Nephron progenitor cell (in vitro differentiated cells): ENCODE measurements at regions not wholly inside any gene's neighbourhood (a gene's known extent, or its start where the extent isn't known, plus 50 kb on each side); places are given as distances from the start of the nearest gene placed in this dataset.
"Not testable (repeated sequence)": the region's sequence is repeated elsewhere in the genome, so short reads cannot be mapped to it uniquely, and the experiment has no call there.

ENCODE experiments used
- DNase-seq: peaks from one replicate; pipeline ENCODE4 v3.0.0; 2021
- H3K27ac Mint-ChIP-seq: 2 replicates; pipeline ENCODE4 v1.8.0; 2021; ENCODE audit warnings: mild to moderate bottlenecking, moderate library complexity, mixed read lengths
- H3K27me3 Mint-ChIP-seq: 2 replicates; pipeline ENCODE4 v1.8.0; 2021; ENCODE audit warnings: mild to moderate bottlenecking, low read depth, mixed read lengths; ENCODE audit not compliant: poor library complexity
- H3K36me3 Mint-ChIP-seq: 2 replicates; pipeline ENCODE4 v1.8.0; 2021; ENCODE audit warnings: low read depth, mixed read lengths
- H3K4me1 Mint-ChIP-seq: 2 replicates; pipeline ENCODE4 v1.8.0; 2021; ENCODE audit warnings: mixed read lengths
- H3K4me3 Mint-ChIP-seq: 2 replicates; pipeline ENCODE4 v1.8.0; 2021; ENCODE audit warnings: mild to moderate bottlenecking, moderate library complexity, mixed read lengths
- H3K9me3 Mint-ChIP-seq: 2 replicates; pipeline ENCODE4 v1.8.0; 2021; ENCODE audit warnings: mild to moderate bottlenecking, moderate library complexity, mixed read lengths
- TF ChIP-seq, protein P1 (sequence below): fragments of 200-600 bp; sonication (generic); IDR thresholded peaks from 2 replicates; pipeline ENCODE4 v1.5.0; 2021; ENCODE audit warnings: antibody characterized with exemption

GRCh38 chrX:9393571-9393970 lies 71.3 kb upstream of the TBL1X start:
- H3K27ac Mint-ChIP-seq: no peak overlapping the region
- H3K4me3 Mint-ChIP-seq: no peak overlapping the region
- peaks cover 8% of the 10 kb centered on the region for H3K4me1 Mint-ChIP-seq
- peaks cover 47% of the 10 kb centered on the region for H3K9me3 Mint-ChIP-seq
- no peak for DNase-seq
- TF ChIP-seq, protein P1, sequence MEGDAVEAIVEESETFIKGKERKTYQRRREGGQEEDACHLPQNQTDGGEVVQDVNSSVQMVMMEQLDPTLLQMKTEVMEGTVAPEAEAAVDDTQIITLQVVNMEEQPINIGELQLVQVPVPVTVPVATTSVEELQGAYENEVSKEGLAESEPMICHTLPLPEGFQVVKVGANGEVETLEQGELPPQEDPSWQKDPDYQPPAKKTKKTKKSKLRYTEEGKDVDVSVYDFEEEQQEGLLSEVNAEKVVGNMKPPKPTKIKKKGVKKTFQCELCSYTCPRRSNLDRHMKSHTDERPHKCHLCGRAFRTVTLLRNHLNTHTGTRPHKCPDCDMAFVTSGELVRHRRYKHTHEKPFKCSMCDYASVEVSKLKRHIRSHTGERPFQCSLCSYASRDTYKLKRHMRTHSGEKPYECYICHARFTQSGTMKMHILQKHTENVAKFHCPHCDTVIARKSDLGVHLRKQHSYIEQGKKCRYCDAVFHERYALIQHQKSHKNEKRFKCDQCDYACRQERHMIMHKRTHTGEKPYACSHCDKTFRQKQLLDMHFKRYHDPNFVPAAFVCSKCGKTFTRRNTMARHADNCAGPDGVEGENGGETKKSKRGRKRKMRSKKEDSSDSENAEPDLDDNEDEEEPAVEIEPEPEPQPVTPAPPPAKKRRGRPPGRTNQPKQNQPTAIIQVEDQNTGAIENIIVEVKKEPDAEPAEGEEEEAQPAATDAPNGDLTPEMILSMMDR: no peak
- no peaks in the 10 kb centered on the region for H3K36me3 Mint-ChIP-seq
- peaks cover 2% of the 10 kb centered on the region for H3K27me3 Mint-ChIP-seq

- H3K27ac Mint-ChIP-seq: no peak overlapping the region
- peaks cover 8% of the 10 kb centered on the region for H3K4me1 Mint-ChIP-seq
- no peak for DNase-seq
- no peaks in the 10 kb centered on the region for H3K36me3 Mint-ChIP-seq
- peaks cover 51% of the 10 kb centered on the region for H3K9me3 Mint-ChIP-seq
- TF ChIP-seq, protein P1: no peak
- H3K4me3 Mint-ChIP-seq: no peak overlapping the region
- H3K27me3 Mint-ChIP-seq: peaks cover 3% of the 10 kb centered on the region
Measured at GRCh38 chrX:9394212-9394611, 70.6 kb upstream of the TBL1X start.

DNA sequence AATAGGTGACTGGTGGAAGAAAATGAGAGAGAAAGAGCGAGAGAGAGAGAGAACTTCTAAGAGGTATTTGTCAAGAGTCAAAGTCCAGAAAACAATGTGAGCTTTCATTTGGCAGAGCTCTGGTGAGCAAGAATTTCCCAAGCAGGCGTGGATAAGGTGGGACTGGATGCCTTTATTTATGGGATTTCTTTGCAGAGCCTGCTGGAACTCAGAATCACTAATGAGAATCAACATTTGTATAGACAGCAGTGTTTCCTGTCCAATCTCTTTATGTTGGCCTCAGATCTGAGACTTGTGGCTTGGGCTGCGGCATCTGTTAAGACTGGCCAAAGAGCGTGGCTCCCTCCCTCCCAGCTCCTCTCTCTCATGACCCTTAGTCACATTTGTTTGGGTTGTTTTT lies 67.9 kb upstream of the TBL1X start:
- no peak for DNase-seq
- Mint-ChIP-seq H3K4me1 (peaks cover 8% of the 10 kb centered on the region), H3K27ac (no peak overlapping the region), H3K27me3 (peaks cover 3% of the 10 kb centered on the region), H3K9me3 (peaks cover 46% of the 10 kb centered on the region), H3K4me3 (no peak overlapping the region), H3K36me3 (no peaks in the 10 kb centered on the region)
- TF ChIP-seq, protein P1: no peak

DNA sequence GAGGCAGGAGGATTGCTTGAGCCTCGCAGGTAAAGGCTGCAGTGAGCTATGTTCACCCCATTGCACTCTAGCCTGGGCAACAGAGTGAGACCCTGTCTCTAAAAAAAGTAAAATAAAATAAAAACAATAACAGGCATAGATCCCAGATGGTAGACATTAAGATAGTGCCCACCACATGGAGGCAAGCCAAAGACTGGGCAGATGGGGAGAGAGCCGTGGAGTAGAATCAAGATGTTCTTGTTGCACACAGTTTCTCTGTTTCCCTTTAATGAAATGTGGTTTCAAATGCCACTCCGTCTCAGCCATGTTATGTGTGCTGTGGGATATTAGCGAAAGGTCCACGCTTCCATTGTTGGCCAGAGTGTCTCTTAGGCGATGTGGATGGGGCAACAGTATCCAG lies 63.8 kb upstream of the TBL1X start:
- Mint-ChIP-seq H3K27me3 (peaks cover 3% of the 10 kb centered on the region), H3K4me1 (peaks cover 14% of the 10 kb centered on the region), H3K27ac (no peak overlapping the region), H3K36me3 (no peaks in the 10 kb centered on the region), H3K4me3 (no peak overlapping the region), H3K9me3 (peaks cover 46% of the 10 kb centered on the region)
- TF ChIP-seq, protein P1: no peak
- DNase-seq: no peak

GRCh38 chrX:9403374-9403773 lies 61.5 kb upstream of the TBL1X start:
- DNase-seq: no peak
- no peak overlapping the region for H3K4me3 Mint-ChIP-seq
- H3K9me3 Mint-ChIP-seq: peaks cover 36% of the 10 kb centered on the region
- H3K36me3 Mint-ChIP-seq: peaks cover 4% of the 10 kb centered on the region
- no peak overlapping the region for H3K27ac Mint-ChIP-seq
- TF ChIP-seq, protein P1: no peak
- H3K4me1 Mint-ChIP-seq: peaks cover 7% of the 10 kb centered on the region
- H3K27me3 Mint-ChIP-seq: peaks cover 3% of the 10 kb centered on the region

- not testable (repeated sequence) for H3K4me3 Mint-ChIP-seq, H3K27ac Mint-ChIP-seq, H3K36me3 Mint-ChIP-seq, DNase-seq, H3K4me1 Mint-ChIP-seq, H3K27me3 Mint-ChIP-seq
- H3K9me3 Mint-ChIP-seq: peaks cover 35% of the 10 kb centered on the region
Measured at GRCh38 chrX:9405635-9406034, 59.2 kb upstream of the TBL1X start.

- not testable (repeated sequence) for H3K4me1 Mint-ChIP-seq, DNase-seq, H3K27me3 Mint-ChIP-seq, H3K36me3 Mint-ChIP-seq, H3K27ac Mint-ChIP-seq, H3K4me3 Mint-ChIP-seq
- H3K9me3 Mint-ChIP-seq: peaks cover 38% of the 10 kb centered on the region
Measured at GRCh38 chrX:9410889-9411288, 54.0 kb upstream of the TBL1X start.

DNA sequence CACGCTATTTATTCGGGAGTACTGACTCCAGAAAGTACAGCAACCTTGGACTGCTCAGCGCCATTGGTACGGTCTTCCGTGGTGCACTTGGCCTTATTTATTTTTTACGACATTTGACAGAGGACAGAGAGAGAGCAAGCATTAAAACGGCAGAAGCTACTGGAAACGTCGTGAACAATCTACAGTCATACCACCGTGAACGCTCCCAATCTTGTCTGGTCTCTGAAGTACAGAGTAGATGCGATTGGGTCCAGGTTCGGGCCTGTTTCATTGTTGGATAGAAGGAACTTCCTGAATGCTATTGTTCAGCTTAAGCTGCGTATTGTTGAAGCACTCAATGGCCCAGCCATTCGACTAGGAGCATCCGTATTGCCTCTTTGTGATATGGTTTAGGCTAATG lies 53.2 kb upstream of the TBL1X start:
- not testable (repeated sequence) for DNase-seq, H3K4me3 Mint-ChIP-seq, H3K36me3 Mint-ChIP-seq, H3K27me3 Mint-ChIP-seq, H3K27ac Mint-ChIP-seq, H3K4me1 Mint-ChIP-seq
- H3K9me3 Mint-ChIP-seq: peaks cover 41% of the 10 kb centered on the region
